DOHH2 (cell line): ENCODE measurements at regions not wholly inside any gene's neighbourhood (a gene's known extent, or its start where the extent isn't known, plus 50 kb on each side); places are given as distances from the start of the nearest gene placed in this dataset.
"Not testable (repeated sequence)": the region's sequence is repeated elsewhere in the genome, so short reads cannot be mapped to it uniquely, and the experiment has no call there.

Experiments used
- H3F3A ChIP-seq: fragments of 200-600 bp; sonication (generic), shearing (Covaris generic); 2 replicates; pipeline ENCODE4 v1.6.0; 2016; ENCODE audit warnings: antibody characterized with exemption, mild to moderate bottlenecking; ENCODE audit not compliant: control insufficient read depth, insufficient read depth
- H3K27ac ChIP-seq: fragments of 200-600 bp; sonication (generic); 2 replicates; pipeline ENCODE4 v1.5.1; 2014; ENCODE audit warnings: low read depth, mild to moderate bottlenecking, low read length, moderate library complexity
- H3K27me3 ChIP-seq: fragments of 200-600 bp; sonication (generic); 2 replicates; pipeline ENCODE4 v1.6.1; 2014; ENCODE audit warnings: mild to moderate bottlenecking, low read length, mixed read lengths; ENCODE audit not compliant: control insufficient read depth
- H3K36me3 ChIP-seq: fragments of 200-600 bp; sonication (generic); 2 replicates; pipeline ENCODE4 v1.6.1; 2014; ENCODE audit warnings: mild to moderate bottlenecking, low read length, moderate library complexity, mixed read lengths; ENCODE audit not compliant: control insufficient read depth
- H3K4me1 ChIP-seq: fragments of 200-600 bp; sonication (generic); 2 replicates; pipeline ENCODE4 v1.6.1; 2014; ENCODE audit warnings: mild to moderate bottlenecking, low read length, mixed read lengths; ENCODE audit not compliant: control insufficient read depth
- H3K4me2 ChIP-seq: fragments of 200-600 bp; sonication (generic); 2 replicates; pipeline ENCODE4 v1.6.0; 2014; ENCODE audit warnings: mild to moderate bottlenecking, low read length, moderate library complexity
- H3K4me3 ChIP-seq: fragments of 200-600 bp; sonication (generic); 2 replicates; pipeline ENCODE4 v1.5.1; 2014; ENCODE audit warnings: mild to moderate bottlenecking, low read length, mixed read lengths
- H3K79me2 ChIP-seq: fragments of 200-600 bp; sonication (generic); 2 replicates; pipeline ENCODE4 v1.6.1; 2014; ENCODE audit warnings: mild to moderate bottlenecking, low read length, mixed read lengths; ENCODE audit not compliant: control insufficient read depth
- H3K9me2 ChIP-seq: fragments of 200-600 bp; sonication (generic); replicated peaks from 2 replicates; pipeline ENCODE4 v1.6.1; 2014; ENCODE audit warnings: mild to moderate bottlenecking, low read length, mixed read lengths; ENCODE audit not compliant: control insufficient read depth
- H3K9me3 ChIP-seq: fragments of 200-600 bp; sonication (generic); 2 replicates; pipeline ENCODE4 v1.6.1; 2014; ENCODE audit warnings: antibody characterized with exemption, low read length, mixed read lengths; ENCODE audit not compliant: control insufficient read depth, insufficient read depth
- H4K20me1 ChIP-seq: fragments of 200-600 bp; sonication (generic); 2 replicates; pipeline ENCODE4 v1.6.0; 2014; ENCODE audit warnings: low read depth, mild to moderate bottlenecking, antibody characterized with exemption, low read length, moderate library complexity; ENCODE audit not compliant: control insufficient read depth, insufficient read depth
- EZH2phosphoT487 ChIP-seq: fragments of 200-600 bp; sonication (generic); IDR thresholded peaks from 2 replicates; pipeline ENCODE4 v1.6.1; 2017; ENCODE audit warnings: borderline replicate concordance, mild to moderate bottlenecking, antibody characterized with exemption, low read length, moderate library complexity, mixed read lengths
- TF ChIP-seq, protein P1 (sequence below): fragments of 200-600 bp; sonication (generic); IDR thresholded peaks from one replicate; pipeline ENCODE4 v1.5.1; 2014; ENCODE audit warnings: antibody characterized with exemption, mild to moderate bottlenecking, low read depth, low read length; ENCODE audit not compliant: poor library complexity, severe bottlenecking

DNA sequence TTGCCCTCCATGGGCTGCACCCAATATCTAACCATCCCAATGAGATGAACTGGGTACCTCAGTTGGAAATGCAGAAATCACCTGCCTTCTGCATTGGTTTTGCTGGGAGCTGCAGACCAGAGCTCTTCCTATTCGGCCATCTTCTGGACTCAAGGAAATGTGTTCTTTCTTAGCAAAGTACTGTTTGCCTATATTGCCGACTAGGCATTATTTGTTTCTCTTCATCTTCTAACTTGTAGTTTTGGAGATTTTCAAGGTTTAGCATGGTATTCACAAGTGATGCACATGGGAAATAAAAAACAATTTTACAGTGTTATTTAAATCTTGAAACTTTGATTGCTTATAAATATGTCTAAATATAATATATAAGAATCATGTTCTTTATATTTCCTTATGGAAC, 377.8 kb upstream of the POU1F1 start:
- H3K36me3 ChIP-seq = no peaks in the 10 kb centered on the region
- no peaks in the 10 kb centered on the region for H3K79me2 ChIP-seq

GRCh38 chr3:87653138-87653537, 376.8 kb upstream of the POU1F1 start:
- not testable (repeated sequence) for H3K4me3 ChIP-seq

More for the DNA sequence above, 377.8 kb upstream of the POU1F1 start:
- Histone ChIP-seq H4K20me1 (no peaks in the 10 kb centered on the region), H3K27me3 (no peaks in the 10 kb centered on the region), H3K4me2 (no peak overlapping the region), H3K9me2 (no peaks in the 10 kb centered on the region), H3F3A (no peaks in the 10 kb centered on the region), H3K4me1 (no peaks in the 10 kb centered on the region), H3K9me3 (no peaks in the 10 kb centered on the region), H3K27ac (no peak overlapping the region), H3K4me3 (no peak overlapping the region)
- TF ChIP-seq, protein P1, sequence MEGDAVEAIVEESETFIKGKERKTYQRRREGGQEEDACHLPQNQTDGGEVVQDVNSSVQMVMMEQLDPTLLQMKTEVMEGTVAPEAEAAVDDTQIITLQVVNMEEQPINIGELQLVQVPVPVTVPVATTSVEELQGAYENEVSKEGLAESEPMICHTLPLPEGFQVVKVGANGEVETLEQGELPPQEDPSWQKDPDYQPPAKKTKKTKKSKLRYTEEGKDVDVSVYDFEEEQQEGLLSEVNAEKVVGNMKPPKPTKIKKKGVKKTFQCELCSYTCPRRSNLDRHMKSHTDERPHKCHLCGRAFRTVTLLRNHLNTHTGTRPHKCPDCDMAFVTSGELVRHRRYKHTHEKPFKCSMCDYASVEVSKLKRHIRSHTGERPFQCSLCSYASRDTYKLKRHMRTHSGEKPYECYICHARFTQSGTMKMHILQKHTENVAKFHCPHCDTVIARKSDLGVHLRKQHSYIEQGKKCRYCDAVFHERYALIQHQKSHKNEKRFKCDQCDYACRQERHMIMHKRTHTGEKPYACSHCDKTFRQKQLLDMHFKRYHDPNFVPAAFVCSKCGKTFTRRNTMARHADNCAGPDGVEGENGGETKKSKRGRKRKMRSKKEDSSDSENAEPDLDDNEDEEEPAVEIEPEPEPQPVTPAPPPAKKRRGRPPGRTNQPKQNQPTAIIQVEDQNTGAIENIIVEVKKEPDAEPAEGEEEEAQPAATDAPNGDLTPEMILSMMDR = no peak
- no peak for TF ChIP-seq EZH2phosphoT487

DNA sequence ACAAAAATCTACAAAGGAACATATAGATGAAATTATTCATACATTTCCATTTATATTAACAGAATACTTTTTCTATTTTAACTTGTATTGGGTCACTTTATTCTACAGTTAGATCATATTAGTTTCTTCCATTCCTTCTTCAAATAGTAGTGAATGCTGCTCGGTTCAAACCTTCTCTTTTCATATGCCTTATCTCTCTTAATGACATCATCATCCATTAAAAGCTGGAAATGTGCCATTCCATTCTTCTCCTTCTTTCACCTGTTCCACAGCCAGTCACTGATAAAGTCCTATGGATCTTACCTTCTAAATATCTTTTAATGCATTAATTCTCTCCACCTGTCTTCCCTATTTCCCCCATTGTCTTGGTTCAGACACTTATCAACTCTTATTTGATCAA, 358.0 kb upstream of the POU1F1 start:
- TF ChIP-seq, protein P1 = no peak
- TF ChIP-seq EZH2phosphoT487 = no peak
- Histone ChIP-seq H3K79me2 (no peaks in the 10 kb centered on the region), H3K4me3 (no peak overlapping the region)

More at GRCh38 chr3:87653138-87653537, 376.8 kb upstream of the POU1F1 start:
- not testable (repeated sequence) for H3K4me2 ChIP-seq, H3K36me3 ChIP-seq, H3F3A ChIP-seq, H4K20me1 ChIP-seq, H3K27me3 ChIP-seq, H3K79me2 ChIP-seq, H3K27ac ChIP-seq, H3K9me3 ChIP-seq, H3K9me2 ChIP-seq, H3K4me1 ChIP-seq

GRCh38 chr3:87627316-87627715, 350.9 kb upstream of the POU1F1 start:
- Histone ChIP-seq H3K79me2 (no peaks in the 10 kb centered on the region), H3K36me3 (no peaks in the 10 kb centered on the region), H3K27me3 (no peaks in the 10 kb centered on the region), H3K9me3 (no peaks in the 10 kb centered on the region), H3K9me2 (no peaks in the 10 kb centered on the region), H3K4me1 (no peaks in the 10 kb centered on the region), H3K4me2 (no peak overlapping the region), H4K20me1 (no peaks in the 10 kb centered on the region), H3K4me3 (no peak overlapping the region), H3K27ac (no peak overlapping the region), H3F3A (no peaks in the 10 kb centered on the region)
- no peak for TF ChIP-seq EZH2phosphoT487
- TF ChIP-seq, protein P1 = no peak

More for the DNA sequence above, 358.0 kb upstream of the POU1F1 start:
- no peaks in the 10 kb centered on the region for H3K9me3 ChIP-seq
- H3K4me1 ChIP-seq = no peaks in the 10 kb centered on the region
- H3K4me2 ChIP-seq = no peak overlapping the region
- H3K9me2 ChIP-seq = no peaks in the 10 kb centered on the region
- H3K27ac ChIP-seq = no peak overlapping the region
- no peaks in the 10 kb centered on the region for H3F3A ChIP-seq
- no peaks in the 10 kb centered on the region for H3K36me3 ChIP-seq
- H4K20me1 ChIP-seq = no peaks in the 10 kb centered on the region
- H3K27me3 ChIP-seq = no peaks in the 10 kb centered on the region
